ENCODE measurements at regions not wholly inside any gene's neighbourhood (a gene's known extent, or its start where the extent isn't known, plus 50 kb on each side); places are given as distances from the start of the nearest gene placed in this dataset.

- H3K36me3 ChIP-seq (ENCODE audit: control insufficient read depth, insufficient read depth, low read length), result no peaks in the 10 kb centered on the region
- DNase-seq (ENCODE audit: low read depth), result no peak
- FAIRE-seq, result no peak
- no peaks in the 10 kb centered on the region for H3K27me3 ChIP-seq (ENCODE audit: control insufficient read depth, insufficient read depth, low read length)
- no peak overlapping the region for H3K4me3 ChIP-seq (ENCODE audit: low read depth, low read length)
- no peak for TF ChIP-seq CTCF (IDR thresholded peaks at IDR 0.05; ENCODE audit: insufficient read depth, low read length, severe bottlenecking)
Measured at GRCh38 chr13:111448504-111448903, 128.1 kb downstream of the TEX29 start.

- Histone ChIP-seq H3K36me3 (ENCODE audit: control insufficient read depth, insufficient read depth, low read length) (no peaks in the 10 kb centered on the region), H3K27me3 (ENCODE audit: control insufficient read depth, insufficient read depth, low read length) (no peaks in the 10 kb centered on the region), H3K4me3 (ENCODE audit: low read depth, low read length) (no peak overlapping the region)
- no peak for DNase-seq (ENCODE audit: low read depth)
- no peak for TF ChIP-seq CTCF (IDR thresholded peaks at IDR 0.05; ENCODE audit: insufficient read depth, low read length, severe bottlenecking)
- FAIRE-seq, result no peak
Measured at GRCh38 chr13:111449041-111449440, 128.6 kb downstream of the TEX29 start.

GRCh38 chr13:111451402-111451801 lies 131.0 kb downstream of the TEX29 start:
- DNase-seq (ENCODE audit: low read depth), result no peak
- FAIRE-seq, result no peak
- Histone ChIP-seq H3K36me3 (ENCODE audit: control insufficient read depth, insufficient read depth, low read length) (no peaks in the 10 kb centered on the region), H3K27me3 (ENCODE audit: control insufficient read depth, insufficient read depth, low read length) (no peaks in the 10 kb centered on the region), H3K4me3 (ENCODE audit: low read depth, low read length) (no peak overlapping the region)
- TF ChIP-seq CTCF (IDR thresholded peaks at IDR 0.05; ENCODE audit: insufficient read depth, low read length, severe bottlenecking), result no peak

GRCh38 chr13:111456452-111457230 lies 136.2 kb downstream of the TEX29 start:
- Histone ChIP-seq H3K4me3 (ENCODE audit: low read depth, low read length) (no peak overlapping the region), H3K36me3 (ENCODE audit: control insufficient read depth, insufficient read depth, low read length) (no peaks in the 10 kb centered on the region), H3K27me3 (ENCODE audit: control insufficient read depth, insufficient read depth, low read length) (no peaks in the 10 kb centered on the region)
- no peak for TF ChIP-seq CTCF (IDR thresholded peaks at IDR 0.05; ENCODE audit: insufficient read depth, low read length, severe bottlenecking)
- FAIRE-seq (no peak), DNase-seq (ENCODE audit: low read depth) (no peak)

- FAIRE-seq (no peak), DNase-seq (ENCODE audit: low read depth) (no peak)
- H3K4me3 ChIP-seq (ENCODE audit: low read depth, low read length), result no peak overlapping the region
- no peak for TF ChIP-seq CTCF (IDR thresholded peaks at IDR 0.05; ENCODE audit: insufficient read depth, low read length, severe bottlenecking)
- H3K27me3 ChIP-seq (ENCODE audit: control insufficient read depth, insufficient read depth, low read length), result no peaks in the 10 kb centered on the region
- H3K36me3 ChIP-seq (ENCODE audit: control insufficient read depth, insufficient read depth, low read length), result no peaks in the 10 kb centered on the region
Measured at GRCh38 chr13:111458001-111458531, 137.6 kb downstream of the TEX29 start.

All from bronchial epithelial cell (primary cell).